ENCODE measurements at regions not wholly inside any gene's neighbourhood (a gene's known extent, or its start where the extent isn't known, plus 50 kb on each side); places are given as distances from the start of the nearest gene placed in this dataset.
A peak's percentile ranks its signal among the peaks of the same experiment; 100 is the strongest.

DNA sequence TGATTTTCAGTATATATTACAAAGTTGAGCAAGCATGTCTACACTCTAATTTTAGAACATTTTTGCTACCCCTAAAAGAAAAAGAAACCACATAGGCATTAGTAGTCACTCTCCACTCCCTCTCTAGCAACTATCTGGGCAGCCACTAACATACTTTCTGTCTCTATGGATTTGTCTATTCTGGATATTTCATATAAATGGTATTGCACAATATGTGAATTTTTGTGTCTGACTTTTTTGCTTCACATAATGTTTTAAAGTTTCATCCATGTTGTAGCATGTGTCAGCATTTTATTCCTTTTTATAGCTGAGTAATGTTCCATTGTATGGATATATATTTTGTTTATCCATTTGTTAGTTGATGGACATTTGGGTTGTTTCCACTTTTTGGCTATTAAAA, 232.5 kb upstream of the CTAGE1 start:
- H3K27ac ChIP-seq = no peak overlapping the region
- H3K4me1 ChIP-seq (ENCODE audit: low read depth) = no peaks in the 10 kb centered on the region
- peak in 1 of 2 donors; percentile 51 for DNase-seq (ENCODE audit: low read depth in 1 of 2, low spot score in 1 of 2)
- H3K36me3 ChIP-seq = no peaks in the 10 kb centered on the region
- H3K4me3 ChIP-seq = no peak overlapping the region
- TF ChIP-seq, protein P1, sequence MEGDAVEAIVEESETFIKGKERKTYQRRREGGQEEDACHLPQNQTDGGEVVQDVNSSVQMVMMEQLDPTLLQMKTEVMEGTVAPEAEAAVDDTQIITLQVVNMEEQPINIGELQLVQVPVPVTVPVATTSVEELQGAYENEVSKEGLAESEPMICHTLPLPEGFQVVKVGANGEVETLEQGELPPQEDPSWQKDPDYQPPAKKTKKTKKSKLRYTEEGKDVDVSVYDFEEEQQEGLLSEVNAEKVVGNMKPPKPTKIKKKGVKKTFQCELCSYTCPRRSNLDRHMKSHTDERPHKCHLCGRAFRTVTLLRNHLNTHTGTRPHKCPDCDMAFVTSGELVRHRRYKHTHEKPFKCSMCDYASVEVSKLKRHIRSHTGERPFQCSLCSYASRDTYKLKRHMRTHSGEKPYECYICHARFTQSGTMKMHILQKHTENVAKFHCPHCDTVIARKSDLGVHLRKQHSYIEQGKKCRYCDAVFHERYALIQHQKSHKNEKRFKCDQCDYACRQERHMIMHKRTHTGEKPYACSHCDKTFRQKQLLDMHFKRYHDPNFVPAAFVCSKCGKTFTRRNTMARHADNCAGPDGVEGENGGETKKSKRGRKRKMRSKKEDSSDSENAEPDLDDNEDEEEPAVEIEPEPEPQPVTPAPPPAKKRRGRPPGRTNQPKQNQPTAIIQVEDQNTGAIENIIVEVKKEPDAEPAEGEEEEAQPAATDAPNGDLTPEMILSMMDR (IDR thresholded peaks at IDR 0.05; ENCODE audit: low read depth, low read length) = no peak
- H3K9me3 ChIP-seq (ENCODE audit: low read depth) = no peaks in the 10 kb centered on the region
- no peaks in the 10 kb centered on the region for H3K27me3 ChIP-seq

DNA sequence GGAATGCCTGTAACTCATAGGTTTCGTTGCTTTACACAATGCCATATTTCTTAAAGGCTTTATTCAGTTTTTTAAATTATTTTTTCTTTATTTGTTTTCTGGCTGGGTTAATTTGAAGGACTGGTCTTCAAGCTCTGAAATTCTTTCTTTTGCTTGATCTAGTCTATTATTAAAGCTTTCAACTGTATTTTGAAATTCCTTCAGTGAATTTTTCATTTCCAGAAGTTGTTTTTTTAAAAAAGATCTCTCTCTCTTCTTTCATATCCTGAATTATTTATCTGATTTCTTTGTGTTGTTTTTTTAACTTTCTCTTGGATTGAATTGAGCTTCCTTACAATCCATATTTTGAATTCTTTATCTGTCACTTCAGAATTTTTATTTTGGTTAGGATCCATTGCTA, 239.9 kb upstream of the CTAGE1 start:
- TF ChIP-seq, protein P1 (IDR thresholded peaks at IDR 0.05; ENCODE audit: low read depth, low read length) = no peak
- no peak for DNase-seq (ENCODE audit: low read depth in 1 of 2, low spot score in 1 of 2)
- Histone ChIP-seq H3K36me3 (no peaks in the 10 kb centered on the region), H3K4me3 (no peak overlapping the region), H3K9me3 (ENCODE audit: low read depth) (peaks cover 3% of the 10 kb centered on the region), H3K4me1 (ENCODE audit: low read depth) (no peaks in the 10 kb centered on the region), H3K27me3 (no peaks in the 10 kb centered on the region), H3K27ac (no peak overlapping the region)

DNA sequence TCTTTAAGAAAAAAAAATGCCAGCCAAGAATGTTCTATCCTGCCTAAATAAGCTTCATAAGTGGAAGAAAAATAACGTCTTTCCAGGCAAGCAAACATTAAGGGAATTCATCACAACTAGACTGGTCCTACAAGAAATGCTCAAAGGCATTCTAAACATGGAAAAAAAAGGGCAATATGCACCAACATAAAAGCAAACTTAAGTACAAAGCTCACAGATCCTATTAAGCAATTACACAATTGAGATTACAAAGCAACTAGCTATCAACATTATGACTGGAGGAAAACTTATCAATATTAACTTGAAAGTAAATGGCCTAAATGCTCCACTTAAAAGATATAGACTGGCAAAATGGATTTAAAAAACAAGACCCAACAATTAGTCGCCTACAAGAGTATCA, 240.6 kb upstream of the CTAGE1 start:
- no peak for DNase-seq (ENCODE audit: low read depth in 1 of 2, low spot score in 1 of 2)
- Histone ChIP-seq H3K27me3 (no peaks in the 10 kb centered on the region), H3K36me3 (no peaks in the 10 kb centered on the region), H3K4me1 (ENCODE audit: low read depth) (no peaks in the 10 kb centered on the region), H3K27ac (no peak overlapping the region), H3K9me3 (ENCODE audit: low read depth) (peaks cover 3% of the 10 kb centered on the region), H3K4me3 (no peak overlapping the region)
- TF ChIP-seq, protein P1 (IDR thresholded peaks at IDR 0.05; ENCODE audit: low read depth, low read length) = no peak

DNA sequence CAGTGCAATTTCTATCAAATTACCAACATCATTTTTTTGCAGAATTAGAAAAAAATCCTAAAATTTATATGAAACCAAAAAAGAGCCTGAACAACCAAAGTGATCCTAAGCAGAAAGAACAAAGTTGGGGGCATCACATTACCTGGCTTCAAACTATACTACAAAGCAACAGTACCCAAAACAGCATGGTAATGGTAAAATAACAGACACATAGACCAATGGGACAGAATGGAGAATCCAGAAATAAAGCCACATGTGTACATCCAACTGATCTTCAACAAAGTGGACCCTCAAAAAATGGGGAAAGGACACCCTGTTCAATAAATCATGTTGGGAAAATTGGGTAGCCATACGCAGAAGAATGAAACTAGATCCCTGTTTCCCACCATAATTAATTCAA, 245.7 kb upstream of the CTAGE1 start:
- no peaks in the 10 kb centered on the region for H3K9me3 ChIP-seq (ENCODE audit: low read depth)
- no peaks in the 10 kb centered on the region for H3K4me1 ChIP-seq (ENCODE audit: low read depth)
- TF ChIP-seq, protein P1 (IDR thresholded peaks at IDR 0.05; ENCODE audit: low read depth, low read length) = no peak
- no peaks in the 10 kb centered on the region for H3K27me3 ChIP-seq
- no peak for DNase-seq (ENCODE audit: low read depth in 1 of 2, low spot score in 1 of 2)
- no peaks in the 10 kb centered on the region for H3K36me3 ChIP-seq
- H3K27ac ChIP-seq = no peak overlapping the region
- no peak overlapping the region for H3K4me3 ChIP-seq

DNA sequence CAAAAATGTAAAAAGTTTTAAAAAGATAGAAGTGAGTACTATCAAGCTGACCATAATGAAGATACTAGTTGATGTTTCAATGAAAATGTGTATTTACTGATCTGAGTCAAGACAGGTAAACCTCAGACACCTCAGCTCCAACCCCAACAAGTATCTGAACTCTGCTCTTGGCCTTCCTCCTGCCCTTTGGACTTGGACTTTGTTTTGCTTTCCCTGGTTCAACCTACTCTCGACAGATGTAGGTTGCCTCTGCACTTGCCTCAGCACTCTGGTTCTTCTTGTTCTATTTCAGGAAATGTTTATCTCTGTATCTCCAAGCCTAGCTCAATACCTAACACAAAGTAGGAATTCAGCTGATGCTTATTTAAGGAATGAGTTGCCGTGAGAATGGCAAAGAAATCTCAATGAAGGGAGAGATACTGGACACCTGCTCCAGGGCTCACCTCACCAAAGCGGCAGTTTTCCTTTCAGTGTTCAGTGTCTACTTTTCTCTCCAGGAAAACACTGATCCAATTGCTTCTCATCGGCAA, 248.8 kb upstream of the CTAGE1 start:
- Histone ChIP-seq H3K4me1 (ENCODE audit: low read depth) (no peaks in the 10 kb centered on the region), H3K4me3 (no peak overlapping the region), H3K9me3 (ENCODE audit: low read depth) (no peaks in the 10 kb centered on the region), H3K36me3 (no peaks in the 10 kb centered on the region), H3K27ac (no peak overlapping the region), H3K27me3 (no peaks in the 10 kb centered on the region)
- TF ChIP-seq, protein P1 (IDR thresholded peaks at IDR 0.05; ENCODE audit: low read depth, low read length) = no peak
- DNase-seq (ENCODE audit: low read depth in 1 of 2, low spot score in 1 of 2) = no peak

DNA sequence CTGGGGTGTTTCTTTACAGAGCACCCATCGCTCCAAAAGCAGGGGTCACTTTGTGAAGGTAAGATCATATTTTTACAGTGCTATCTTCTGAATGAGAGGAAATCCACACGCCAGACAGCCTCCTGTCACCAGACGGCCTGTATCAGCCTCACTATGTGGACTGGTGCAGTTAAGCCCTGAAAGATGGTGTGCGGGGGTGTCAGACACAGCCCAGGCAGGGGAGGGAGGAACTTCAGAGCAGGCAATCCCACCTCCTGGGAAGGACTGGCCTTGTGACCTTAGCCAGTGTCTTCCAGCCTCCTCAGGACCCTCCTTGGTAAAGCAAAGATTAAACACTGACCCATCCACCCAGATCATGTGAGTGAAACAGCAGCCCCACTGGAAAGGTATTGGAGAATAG, 249.4 kb upstream of the CTAGE1 start:
- Histone ChIP-seq H3K9me3 (ENCODE audit: low read depth) (no peaks in the 10 kb centered on the region), H3K27me3 (no peaks in the 10 kb centered on the region), H3K36me3 (no peaks in the 10 kb centered on the region), H3K4me1 (ENCODE audit: low read depth) (no peaks in the 10 kb centered on the region), H3K27ac (no peak overlapping the region), H3K4me3 (no peak overlapping the region)
- TF ChIP-seq, protein P1 (IDR thresholded peaks at IDR 0.05; ENCODE audit: low read depth, low read length) = no peak
- no peak for DNase-seq (ENCODE audit: low read depth in 1 of 2, low spot score in 1 of 2)
